ENCODE measurements at regions not wholly inside any gene's neighbourhood (a gene's known extent, or its start where the extent isn't known, plus 50 kb on each side); places are given as distances from the start of the nearest gene placed in this dataset.

DNA sequence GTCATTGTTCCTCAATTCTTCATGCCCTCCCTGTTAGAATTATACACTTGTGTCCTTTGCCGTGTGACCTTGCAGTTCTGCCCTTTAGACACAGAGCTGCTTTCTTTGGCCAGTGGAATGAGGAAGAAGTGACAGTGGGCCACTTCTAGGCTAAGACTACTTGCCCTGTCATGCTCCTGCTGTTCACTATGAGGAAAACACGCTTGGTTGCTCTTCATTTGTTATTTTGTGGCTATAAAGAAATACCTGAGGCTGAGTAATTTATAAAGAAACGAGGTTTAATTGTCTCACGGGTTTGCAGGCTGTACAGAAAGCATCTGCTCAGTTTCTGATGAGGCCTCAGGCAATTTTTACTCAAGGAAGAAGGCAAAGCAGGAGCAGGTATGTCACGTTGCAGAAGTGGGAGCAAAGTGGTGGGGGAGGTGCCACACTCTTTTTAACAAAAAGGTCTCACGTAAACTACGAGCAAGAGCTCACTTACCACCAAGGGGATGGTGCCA, 279.1 kb upstream of the DMAC1 start:
- no peak for TF ChIP-seq Cebpa-rat (IDR thresholded peaks at IDR 0.05)

DNA sequence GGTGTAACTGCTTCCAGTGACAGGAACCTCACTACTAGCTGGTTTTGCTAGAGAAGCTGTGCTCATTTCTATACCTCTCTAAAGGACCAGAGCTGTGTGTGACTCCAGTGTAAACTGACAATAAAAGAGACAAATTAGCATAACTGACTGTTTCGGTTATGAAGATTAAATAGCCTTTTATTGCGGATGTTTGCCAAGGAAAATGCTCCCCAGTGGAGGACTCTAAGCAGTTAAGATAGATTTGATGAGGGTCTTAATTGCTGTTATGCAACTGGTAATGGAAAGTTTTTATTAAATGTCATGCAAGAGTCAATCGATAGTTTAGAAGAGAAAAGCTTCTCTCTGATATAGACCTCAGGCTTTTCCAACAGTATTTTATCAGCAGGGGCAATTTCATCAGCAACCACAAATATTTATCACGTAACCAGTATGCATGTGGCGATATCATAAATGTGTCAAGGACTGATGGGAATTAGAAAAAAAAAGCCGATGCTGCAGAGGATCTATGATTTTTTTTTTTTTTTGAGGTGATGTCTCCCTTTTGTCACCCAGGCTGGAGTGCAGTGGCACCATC, 275.2 kb upstream of the DMAC1 start:
- Histone ChIP-seq H4K20me1 (no peaks in the 10 kb centered on the region), H3K4me1 (peaks cover 0 to 5% (median 0%) of the 10 kb centered on the region in 10 experiments; a peak in 1 of 20 replicates), H3K36me3 (no peaks in the 10 kb centered on the region), H3K4me3 (no peak overlapping the region), H3K27ac (no peak overlapping the region), H3K9ac (no peak overlapping the region), H3K27me3 (no peaks in the 10 kb centered on the region), H3K9me3 (replicated peaks in 1 of 11) (no peaks in the 10 kb centered on the region), H3K4me2 (no peak overlapping the region)
- TF ChIP-seq Cebpa-rat (IDR thresholded peaks at IDR 0.05), result no peak

More for the DNA sequence above, 279.1 kb upstream of the DMAC1 start:
- Histone ChIP-seq H4K20me1 (no peaks in the 10 kb centered on the region), H3K4me2 (no peak overlapping the region), H3K4me1 (no peaks in the 10 kb centered on the region), H3K36me3 (no peaks in the 10 kb centered on the region), H3K9me3 (replicated peaks in 1 of 11) (peaks cover 0 to 5% (median 3%) of the 10 kb centered on the region in 11 experiments; a peak in 3 of 22 replicates), H3K27me3 (no peaks in the 10 kb centered on the region), H3K27ac (no peak overlapping the region), H3K9ac (no peak overlapping the region), H3K4me3 (no peak overlapping the region)

DNA sequence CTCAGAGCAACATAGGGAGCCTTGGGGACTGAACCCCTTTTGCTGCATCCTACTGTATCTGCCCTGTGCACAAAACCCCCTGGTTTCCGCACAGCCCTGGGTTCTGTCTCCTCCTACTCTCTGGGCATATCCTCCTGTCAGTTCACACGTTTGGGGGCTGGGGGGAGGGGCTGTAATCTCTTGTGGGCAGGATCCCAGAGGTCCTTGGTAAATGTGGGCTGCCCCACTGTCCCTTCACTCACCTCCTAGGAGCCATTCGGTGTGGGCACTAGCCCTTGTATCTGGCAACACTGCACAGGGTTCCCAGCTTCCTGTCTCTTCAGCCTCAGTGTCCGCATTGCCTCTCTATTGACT, 271.8 kb upstream of the DMAC1 start:
- Histone ChIP-seq H4K20me1 (no peaks in the 10 kb centered on the region), H3K27me3 (no peaks in the 10 kb centered on the region), H3K9ac (no peak overlapping the region), H3K36me3 (no peaks in the 10 kb centered on the region), H3K4me1 (peaks cover 0 to 5% (median 0%) of the 10 kb centered on the region in 10 experiments; a peak in 1 of 20 replicates), H3K9me3 (replicated peaks in 1 of 11) (peaks cover 0 to 7% (median 3%) of the 10 kb centered on the region in 11 experiments; a peak in 3 of 22 replicates), H3K27ac (no peak overlapping the region), H3K4me3 (no peak overlapping the region), H3K4me2 (no peak overlapping the region)
- no peak for TF ChIP-seq Cebpa-rat (IDR thresholded peaks at IDR 0.05)

DNA sequence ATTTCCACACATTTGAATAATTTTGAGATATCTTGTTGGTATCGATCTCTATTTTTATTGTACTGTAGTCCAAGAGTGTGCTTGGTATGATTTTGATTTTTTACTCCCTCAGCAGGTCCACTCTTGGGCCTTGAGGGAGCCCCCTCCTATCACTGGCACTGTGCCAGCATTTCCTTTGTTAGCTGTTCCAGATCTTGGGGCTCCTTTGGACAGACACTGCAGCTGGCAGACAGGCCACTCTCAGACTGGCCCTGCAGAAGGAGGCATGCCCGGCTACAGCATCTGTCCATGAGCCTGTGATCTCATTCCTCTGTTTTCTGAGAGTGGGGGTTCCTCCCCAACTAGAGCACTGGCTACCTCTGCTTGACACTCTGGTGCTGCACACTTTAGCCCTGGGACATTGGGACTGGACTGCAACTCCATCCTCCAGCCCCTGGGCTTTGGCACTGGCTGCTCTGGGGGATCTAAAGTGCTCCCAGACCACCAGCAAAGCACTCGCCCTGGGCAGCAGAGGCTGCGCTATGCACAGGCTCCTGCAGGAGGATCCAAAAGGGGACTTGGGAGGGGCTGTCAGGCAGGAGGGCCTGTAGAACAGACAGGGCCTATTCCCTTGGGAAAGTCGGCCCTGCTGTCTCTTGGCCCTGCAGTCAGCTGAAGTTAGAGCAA, 271.3 kb upstream of the DMAC1 start:
- no peak overlapping the region for H3K9ac ChIP-seq
- peaks cover 0 to 7% (median 3%) of the 10 kb centered on the region in 11 experiments; a peak in 3 of 22 replicates for H3K9me3 ChIP-seq (replicated peaks in 1 of 11)
- H3K36me3 ChIP-seq, result no peaks in the 10 kb centered on the region
- no peak overlapping the region for H3K4me2 ChIP-seq
- H3K4me1 ChIP-seq, result peaks cover 0 to 5% (median 0%) of the 10 kb centered on the region in 10 experiments; a peak in 1 of 20 replicates
- H3K4me3 ChIP-seq, result no peak overlapping the region
- TF ChIP-seq Cebpa-rat (IDR thresholded peaks at IDR 0.05), result no peak
- no peak overlapping the region for H3K27ac ChIP-seq
- H3K27me3 ChIP-seq, result no peaks in the 10 kb centered on the region
- H4K20me1 ChIP-seq, result no peaks in the 10 kb centered on the region

DNA sequence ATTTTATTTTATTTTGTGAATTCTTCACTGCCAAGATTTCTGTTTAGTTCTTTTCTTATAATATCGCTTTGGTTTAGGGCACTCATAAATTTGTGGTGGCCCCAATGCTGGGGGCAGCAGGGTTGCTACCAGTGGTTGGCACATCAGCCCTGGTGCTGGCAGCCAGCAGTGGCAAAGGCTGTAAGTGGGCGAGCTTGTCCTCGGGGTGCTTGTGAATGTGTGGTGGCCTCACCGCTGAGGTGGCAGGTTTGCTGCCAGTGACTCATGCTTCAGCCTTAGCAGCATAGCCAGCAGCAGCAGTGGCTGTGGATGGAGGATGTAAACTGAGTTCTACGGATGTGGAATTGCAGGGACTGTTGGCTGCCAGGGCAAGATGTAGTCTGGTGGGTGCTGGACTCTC, 262.9 kb upstream of the DMAC1 start:
- Histone ChIP-seq H4K20me1 (no peaks in the 10 kb centered on the region), H3K4me3 (no peak overlapping the region), H3K36me3 (no peaks in the 10 kb centered on the region), H3K4me1 (no peaks in the 10 kb centered on the region), H3K9ac (no peak overlapping the region), H3K9me3 (replicated peaks in 1 of 11) (peaks cover 0 to 8% (median 0%) of the 10 kb centered on the region in 11 experiments; a peak in 8 of 22 replicates), H3K27me3 (no peaks in the 10 kb centered on the region), H3K4me2 (no peak overlapping the region), H3K27ac (no peak overlapping the region)
- TF ChIP-seq Cebpa-rat (IDR thresholded peaks at IDR 0.05), result no peak

GRCh38 chr9:8053501-8053900, 253.9 kb upstream of the DMAC1 start:
- no peak for TF ChIP-seq Cebpa-rat (IDR thresholded peaks at IDR 0.05)
- Histone ChIP-seq H3K27ac (no peak overlapping the region), H4K20me1 (no peaks in the 10 kb centered on the region), H3K9ac (no peak overlapping the region), H3K4me3 (no peak overlapping the region), H3K4me2 (peak overlapping the region in 1 of 11 experiments; percentile 11; a peak in 1 of 22 replicates), H3K4me1 (peaks cover 0 to 4% (median 0%) of the 10 kb centered on the region in 10 experiments; a peak in 1 of 20 replicates), H3K9me3 (replicated peaks in 1 of 11) (peaks cover 3 to 37% (median 20%) of the 10 kb centered on the region in 11 experiments; a peak in 15 of 22 replicates), H3K36me3 (no peaks in the 10 kb centered on the region), H3K27me3 (no peaks in the 10 kb centered on the region)

DNA sequence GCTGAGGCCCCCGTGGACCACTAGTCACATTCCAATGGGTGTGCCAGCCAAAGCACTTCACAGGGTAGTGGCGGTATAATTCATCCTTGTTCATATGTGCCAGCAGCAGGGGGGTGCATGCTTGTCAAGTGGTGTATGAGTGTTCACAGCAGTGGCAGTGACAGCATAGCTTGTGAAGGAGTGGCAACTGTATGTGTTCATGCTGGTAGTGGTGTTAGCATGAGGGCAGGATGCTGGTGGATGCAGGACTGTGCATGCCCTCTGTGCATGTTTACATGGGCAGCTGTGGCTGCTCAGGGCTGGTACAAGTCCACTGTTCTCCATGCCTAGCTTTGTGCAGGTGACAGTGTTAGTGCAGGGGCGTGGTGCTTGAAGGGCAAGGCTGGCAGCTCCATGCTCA, 253.4 kb upstream of the DMAC1 start:
- Histone ChIP-seq H3K4me3 (no peak overlapping the region), H3K9me3 (replicated peaks in 1 of 11) (peaks cover 3 to 42% (median 22%) of the 10 kb centered on the region in 11 experiments; a peak in 15 of 22 replicates), H3K36me3 (no peaks in the 10 kb centered on the region), H3K4me1 (peaks cover 0 to 4% (median 0%) of the 10 kb centered on the region in 10 experiments; a peak in 1 of 20 replicates), H3K27ac (no peak overlapping the region), H3K27me3 (no peaks in the 10 kb centered on the region), H4K20me1 (no peaks in the 10 kb centered on the region), H3K4me2 (no peak overlapping the region), H3K9ac (no peak overlapping the region)
- no peak for TF ChIP-seq Cebpa-rat (IDR thresholded peaks at IDR 0.05)

DNA sequence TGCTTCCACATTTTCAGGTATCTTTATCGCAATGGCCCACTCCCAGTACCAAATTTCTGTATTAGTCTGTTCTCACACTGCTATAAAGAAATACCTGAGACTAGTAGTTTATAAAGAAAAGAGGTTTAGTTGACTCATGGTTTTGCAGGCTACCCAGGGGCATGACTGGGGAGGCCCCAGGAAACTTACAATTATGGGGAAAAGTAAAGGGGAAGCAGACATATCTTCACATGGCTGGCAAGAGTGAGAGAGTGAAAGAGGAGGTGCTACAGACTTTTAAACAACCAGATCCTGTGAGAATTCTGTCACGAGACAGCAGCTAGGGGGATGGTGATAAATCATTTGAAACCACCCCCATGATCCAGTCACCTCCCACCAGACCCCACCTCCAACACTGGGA, 238.2 kb upstream of the DMAC1 start:
- peaks cover 50 to 63% (median 54%) of the 10 kb centered on the region in 11 experiments for H3K9me3 ChIP-seq (replicated peaks in 1 of 11)

GRCh38 chr9:8036914-8037524, 237.4 kb upstream of the DMAC1 start:
- no peak overlapping the region for H3K27ac ChIP-seq
- no peak overlapping the region for H3K4me2 ChIP-seq
- H3K36me3 ChIP-seq, result peaks cover 0 to 4% (median 0%) of the 10 kb centered on the region in 11 experiments; a peak in 2 of 22 replicates
- H3K9ac ChIP-seq, result no peak overlapping the region
- H4K20me1 ChIP-seq, result no peaks in the 10 kb centered on the region
- 0 out of 20 replicates have a peak, but pooled peaks cover 0 to 9% (median 0%) of the 10 kb centered on the region in 10 experiments for H3K4me1 ChIP-seq
- no peaks in the 10 kb centered on the region for H3K27me3 ChIP-seq
- peaks cover 44 to 56% (median 50%) of the 10 kb centered on the region in 11 experiments for H3K9me3 ChIP-seq (replicated peaks in 1 of 11)
- no peak for TF ChIP-seq Cebpa-rat (IDR thresholded peaks at IDR 0.05)
- no peak overlapping the region for H3K4me3 ChIP-seq

More for the DNA sequence above, 238.2 kb upstream of the DMAC1 start:
- no peak overlapping the region for H3K9ac ChIP-seq
- no peaks in the 10 kb centered on the region for H4K20me1 ChIP-seq
- H3K27ac ChIP-seq, result no peak overlapping the region
- H3K27me3 ChIP-seq, result no peaks in the 10 kb centered on the region
- H3K4me3 ChIP-seq, result no peak overlapping the region
- no peak for TF ChIP-seq Cebpa-rat (IDR thresholded peaks at IDR 0.05)
- no peak overlapping the region for H3K4me2 ChIP-seq
- peaks cover 0 to 4% (median 0%) of the 10 kb centered on the region in 11 experiments; a peak in 2 of 22 replicates for H3K36me3 ChIP-seq
- 0 out of 20 replicates have a peak, but pooled peaks cover 0 to 9% (median 0%) of the 10 kb centered on the region in 10 experiments for H3K4me1 ChIP-seq
